ENCODE measurements at regions not wholly inside any gene's neighbourhood (a gene's known extent, or its start where the extent isn't known, plus 50 kb on each side); places are given as distances from the start of the nearest gene placed in this dataset.

DNA sequence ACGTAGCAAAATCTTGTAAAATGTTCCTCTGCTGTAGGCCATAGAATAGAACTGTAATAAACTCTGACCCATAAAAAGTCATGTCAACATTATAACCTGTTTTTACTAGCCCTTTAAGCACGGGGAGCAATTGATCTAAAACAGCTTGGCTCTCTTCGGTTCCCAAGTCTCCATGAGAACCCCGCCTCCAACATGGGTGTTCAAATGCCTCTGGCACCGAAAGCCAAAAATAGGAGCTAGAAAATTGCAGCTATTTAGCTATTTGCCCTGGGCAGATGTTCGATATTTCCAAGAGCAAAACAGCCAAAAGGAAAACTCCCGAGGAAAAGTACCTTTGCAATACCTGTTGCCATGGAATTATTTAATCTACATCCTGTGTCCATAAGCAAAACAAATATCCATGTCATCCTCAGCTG is 563.1 kb downstream of the EFNB2 start:
- H3K27me3 ChIP-seq (ENCODE audit: insufficient read depth, low read length, poor library complexity): no peaks in the 10 kb centered on the region
- H3K9me3 ChIP-seq (ENCODE audit: insufficient read depth, low read length, severe bottlenecking): no peaks in the 10 kb centered on the region
- no peak overlapping the region for H3K9ac ChIP-seq (ENCODE audit: low read depth, low read length)
- no peaks in the 10 kb centered on the region for H3K79me2 ChIP-seq (ENCODE audit: insufficient read depth, low read length)
- H3K27ac ChIP-seq (ENCODE audit: low read length): no peak overlapping the region
- H3K4me2 ChIP-seq (ENCODE audit: insufficient read depth, low read length): no peak overlapping the region
- H3K36me3 ChIP-seq (ENCODE audit: insufficient read depth, low read length): no peaks in the 10 kb centered on the region
- no peaks in the 10 kb centered on the region for H4K20me1 ChIP-seq (ENCODE audit: insufficient read depth, low read length)
- H3K4me3 ChIP-seq (ENCODE audit: low read depth in 1 of 2, low read length in 2 of 2): no peak overlapping the region
- ATAC-seq (ENCODE audit: insufficient read depth, low read depth) (no peak), DNase-seq (no peak)
- TF ChIP-seq, protein P1, sequence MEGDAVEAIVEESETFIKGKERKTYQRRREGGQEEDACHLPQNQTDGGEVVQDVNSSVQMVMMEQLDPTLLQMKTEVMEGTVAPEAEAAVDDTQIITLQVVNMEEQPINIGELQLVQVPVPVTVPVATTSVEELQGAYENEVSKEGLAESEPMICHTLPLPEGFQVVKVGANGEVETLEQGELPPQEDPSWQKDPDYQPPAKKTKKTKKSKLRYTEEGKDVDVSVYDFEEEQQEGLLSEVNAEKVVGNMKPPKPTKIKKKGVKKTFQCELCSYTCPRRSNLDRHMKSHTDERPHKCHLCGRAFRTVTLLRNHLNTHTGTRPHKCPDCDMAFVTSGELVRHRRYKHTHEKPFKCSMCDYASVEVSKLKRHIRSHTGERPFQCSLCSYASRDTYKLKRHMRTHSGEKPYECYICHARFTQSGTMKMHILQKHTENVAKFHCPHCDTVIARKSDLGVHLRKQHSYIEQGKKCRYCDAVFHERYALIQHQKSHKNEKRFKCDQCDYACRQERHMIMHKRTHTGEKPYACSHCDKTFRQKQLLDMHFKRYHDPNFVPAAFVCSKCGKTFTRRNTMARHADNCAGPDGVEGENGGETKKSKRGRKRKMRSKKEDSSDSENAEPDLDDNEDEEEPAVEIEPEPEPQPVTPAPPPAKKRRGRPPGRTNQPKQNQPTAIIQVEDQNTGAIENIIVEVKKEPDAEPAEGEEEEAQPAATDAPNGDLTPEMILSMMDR (IDR thresholded peaks at IDR 0.05; ENCODE audit: borderline replicate concordance, extremely low read depth, low read length, poor library complexity, severe bottlenecking): no peak
- no peak for TF ChIP-seq EZH2 (IDR thresholded peaks at IDR 0.05; ENCODE audit: borderline replicate concordance, low read depth, low read length, severe bottlenecking)
- H3K4me1 ChIP-seq (ENCODE audit: insufficient read depth, low read length): no peaks in the 10 kb centered on the region
- no peak overlapping the region for H2AFZ ChIP-seq (ENCODE audit: low read depth, low read length)

DNA sequence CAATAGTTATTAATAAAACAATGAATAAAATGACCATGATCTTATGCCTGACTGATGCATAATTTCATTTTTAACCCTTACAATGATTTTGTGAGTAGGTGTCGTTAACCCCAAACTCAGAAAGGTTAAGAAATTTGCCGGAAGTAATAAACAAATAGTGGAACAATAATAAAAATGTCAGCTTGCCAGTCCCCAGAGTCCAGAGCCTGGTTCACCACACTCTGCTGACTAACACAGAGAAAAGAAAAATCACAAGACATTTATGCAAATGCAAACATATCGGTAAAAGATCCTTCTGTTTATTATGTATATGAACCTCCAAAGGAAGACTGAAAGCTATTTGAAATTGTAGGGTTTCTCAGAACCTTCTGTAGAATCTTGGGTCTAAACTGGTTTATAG is 563.7 kb downstream of the EFNB2 start:
- no peak overlapping the region for H3K9ac ChIP-seq (ENCODE audit: low read depth, low read length)
- H4K20me1 ChIP-seq (ENCODE audit: insufficient read depth, low read length): no peaks in the 10 kb centered on the region
- H2AFZ ChIP-seq (ENCODE audit: low read depth, low read length): no peak overlapping the region
- no peaks in the 10 kb centered on the region for H3K79me2 ChIP-seq (ENCODE audit: insufficient read depth, low read length)
- no peaks in the 10 kb centered on the region for H3K4me1 ChIP-seq (ENCODE audit: insufficient read depth, low read length)
- no peak for TF ChIP-seq EZH2 (IDR thresholded peaks at IDR 0.05; ENCODE audit: borderline replicate concordance, low read depth, low read length, severe bottlenecking)
- TF ChIP-seq, protein P1 (IDR thresholded peaks at IDR 0.05; ENCODE audit: borderline replicate concordance, extremely low read depth, low read length, poor library complexity, severe bottlenecking): no peak
- ATAC-seq (ENCODE audit: insufficient read depth, low read depth) (no peak), DNase-seq (no peak)
- H3K27ac ChIP-seq (ENCODE audit: low read length): no peak overlapping the region
- H3K36me3 ChIP-seq (ENCODE audit: insufficient read depth, low read length): no peaks in the 10 kb centered on the region
- no peaks in the 10 kb centered on the region for H3K27me3 ChIP-seq (ENCODE audit: insufficient read depth, low read length, poor library complexity)
- no peak overlapping the region for H3K4me2 ChIP-seq (ENCODE audit: insufficient read depth, low read length)
- H3K9me3 ChIP-seq (ENCODE audit: insufficient read depth, low read length, severe bottlenecking): no peaks in the 10 kb centered on the region
- H3K4me3 ChIP-seq (ENCODE audit: low read depth in 1 of 2, low read length in 2 of 2): no peak overlapping the region

DNA sequence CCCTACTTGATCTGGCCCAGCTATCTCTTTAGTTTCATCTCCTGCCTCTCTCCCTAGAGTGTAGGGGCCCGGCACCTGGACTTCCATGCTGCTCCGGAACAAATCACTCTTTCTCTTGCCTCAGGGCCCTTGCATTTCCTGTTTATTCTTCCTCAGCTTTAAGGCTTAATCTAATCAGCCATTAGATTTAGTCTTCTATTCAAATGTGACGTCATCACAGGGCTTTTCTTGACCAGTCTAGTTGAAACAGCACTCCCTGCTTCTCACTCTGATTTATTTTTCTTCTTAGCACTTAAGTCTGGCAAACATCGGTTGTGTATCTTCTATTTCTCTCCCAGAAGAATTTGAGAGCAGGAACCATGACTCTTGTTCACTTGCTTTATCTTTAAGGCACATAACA is 564.1 kb downstream of the EFNB2 start:
- Histone ChIP-seq H3K4me3 (ENCODE audit: low read depth in 1 of 2, low read length in 2 of 2) (no peak overlapping the region), H2AFZ (ENCODE audit: low read depth, low read length) (no peak overlapping the region), H3K4me1 (ENCODE audit: insufficient read depth, low read length) (no peaks in the 10 kb centered on the region), H3K79me2 (ENCODE audit: insufficient read depth, low read length) (no peaks in the 10 kb centered on the region), H3K36me3 (ENCODE audit: insufficient read depth, low read length) (no peaks in the 10 kb centered on the region), H4K20me1 (ENCODE audit: insufficient read depth, low read length) (no peaks in the 10 kb centered on the region), H3K9me3 (ENCODE audit: insufficient read depth, low read length, severe bottlenecking) (no peaks in the 10 kb centered on the region), H3K4me2 (ENCODE audit: insufficient read depth, low read length) (no peak overlapping the region), H3K27me3 (ENCODE audit: insufficient read depth, low read length, poor library complexity) (no peaks in the 10 kb centered on the region), H3K9ac (ENCODE audit: low read depth, low read length) (no peak overlapping the region), H3K27ac (ENCODE audit: low read length) (no peak overlapping the region)
- TF ChIP-seq EZH2 (IDR thresholded peaks at IDR 0.05; ENCODE audit: borderline replicate concordance, low read depth, low read length, severe bottlenecking): no peak
- TF ChIP-seq, protein P1 (IDR thresholded peaks at IDR 0.05; ENCODE audit: borderline replicate concordance, extremely low read depth, low read length, poor library complexity, severe bottlenecking): no peak
- DNase-seq (no peak), ATAC-seq (ENCODE audit: insufficient read depth, low read depth) (no peak)

DNA sequence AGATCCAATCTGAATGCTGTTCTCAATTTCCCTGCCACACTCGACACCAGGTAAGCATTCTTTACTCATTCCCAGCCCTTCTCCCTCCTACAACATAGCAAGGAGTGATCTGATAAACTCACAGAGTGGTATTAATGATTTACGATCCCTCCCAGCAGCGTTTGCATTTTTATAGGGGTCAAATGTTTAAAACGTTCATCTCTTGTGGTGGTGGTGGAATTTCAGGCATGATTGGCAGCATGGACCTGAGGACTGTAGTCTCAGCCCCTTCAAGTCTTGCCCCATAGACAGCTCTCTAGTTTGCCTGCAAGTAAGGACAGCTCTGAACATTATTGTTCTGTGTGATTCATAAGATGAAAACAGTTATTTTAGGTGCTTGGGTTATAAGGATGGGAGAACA is 565.7 kb downstream of the EFNB2 start:
- no peak overlapping the region for H3K4me3 ChIP-seq (ENCODE audit: low read depth in 1 of 2, low read length in 2 of 2)
- no peaks in the 10 kb centered on the region for H3K36me3 ChIP-seq (ENCODE audit: insufficient read depth, low read length)
- DNase-seq (no peak), ATAC-seq (ENCODE audit: insufficient read depth, low read depth) (no peak)
- TF ChIP-seq, protein P1 (IDR thresholded peaks at IDR 0.05; ENCODE audit: borderline replicate concordance, extremely low read depth, low read length, poor library complexity, severe bottlenecking): no peak
- TF ChIP-seq EZH2 (IDR thresholded peaks at IDR 0.05; ENCODE audit: borderline replicate concordance, low read depth, low read length, severe bottlenecking): no peak
- H3K9me3 ChIP-seq (ENCODE audit: insufficient read depth, low read length, severe bottlenecking): no peaks in the 10 kb centered on the region
- no peaks in the 10 kb centered on the region for H3K4me1 ChIP-seq (ENCODE audit: insufficient read depth, low read length)
- no peaks in the 10 kb centered on the region for H3K27me3 ChIP-seq (ENCODE audit: insufficient read depth, low read length, poor library complexity)
- no peak overlapping the region for H2AFZ ChIP-seq (ENCODE audit: low read depth, low read length)
- no peak overlapping the region for H3K4me2 ChIP-seq (ENCODE audit: insufficient read depth, low read length)
- no peak overlapping the region for H3K27ac ChIP-seq (ENCODE audit: low read length)
- H4K20me1 ChIP-seq (ENCODE audit: insufficient read depth, low read length): no peaks in the 10 kb centered on the region
- H3K79me2 ChIP-seq (ENCODE audit: insufficient read depth, low read length): no peaks in the 10 kb centered on the region
- H3K9ac ChIP-seq (ENCODE audit: low read depth, low read length): no peak overlapping the region
